ENCODE measurements at regions not wholly inside any gene's neighbourhood (a gene's known extent, or its start where the extent isn't known, plus 50 kb on each side); places are given as distances from the start of the nearest gene placed in this dataset.

DNA sequence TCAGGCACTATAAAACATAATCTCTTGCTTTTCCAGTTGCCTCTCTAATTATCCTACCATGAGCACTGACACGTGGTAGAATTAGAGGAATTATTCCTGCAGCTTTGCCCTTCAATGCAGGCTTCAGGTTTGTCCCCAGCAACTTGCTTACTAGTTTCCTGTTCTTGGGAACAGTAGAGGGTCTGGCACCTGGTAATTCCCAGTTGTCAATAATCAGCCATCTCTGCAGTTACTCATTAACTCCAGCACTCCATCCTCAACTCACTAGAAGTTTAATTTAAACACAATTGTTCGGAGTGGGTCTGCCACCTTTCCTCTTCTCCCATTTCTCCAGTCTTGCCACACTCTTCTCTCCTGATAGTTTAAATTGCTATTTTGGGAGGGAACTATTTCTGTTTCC, 324.3 kb upstream of the KIAA1217 start:
- no peak for DNase-seq (ENCODE audit: low read depth)
- TF ChIP-seq, protein P1, sequence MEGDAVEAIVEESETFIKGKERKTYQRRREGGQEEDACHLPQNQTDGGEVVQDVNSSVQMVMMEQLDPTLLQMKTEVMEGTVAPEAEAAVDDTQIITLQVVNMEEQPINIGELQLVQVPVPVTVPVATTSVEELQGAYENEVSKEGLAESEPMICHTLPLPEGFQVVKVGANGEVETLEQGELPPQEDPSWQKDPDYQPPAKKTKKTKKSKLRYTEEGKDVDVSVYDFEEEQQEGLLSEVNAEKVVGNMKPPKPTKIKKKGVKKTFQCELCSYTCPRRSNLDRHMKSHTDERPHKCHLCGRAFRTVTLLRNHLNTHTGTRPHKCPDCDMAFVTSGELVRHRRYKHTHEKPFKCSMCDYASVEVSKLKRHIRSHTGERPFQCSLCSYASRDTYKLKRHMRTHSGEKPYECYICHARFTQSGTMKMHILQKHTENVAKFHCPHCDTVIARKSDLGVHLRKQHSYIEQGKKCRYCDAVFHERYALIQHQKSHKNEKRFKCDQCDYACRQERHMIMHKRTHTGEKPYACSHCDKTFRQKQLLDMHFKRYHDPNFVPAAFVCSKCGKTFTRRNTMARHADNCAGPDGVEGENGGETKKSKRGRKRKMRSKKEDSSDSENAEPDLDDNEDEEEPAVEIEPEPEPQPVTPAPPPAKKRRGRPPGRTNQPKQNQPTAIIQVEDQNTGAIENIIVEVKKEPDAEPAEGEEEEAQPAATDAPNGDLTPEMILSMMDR (IDR thresholded peaks at IDR 0.05; ENCODE audit: low read depth, low read length, missing control alignments), result no peak
- in situ Hi-C loops (cut with HindIII; ENCODE audit: low sequenced_read_pairs), result no loop called here
- no peak overlapping the region for H3K4me3 ChIP-seq (ENCODE audit: low read depth, low read length)

DNA sequence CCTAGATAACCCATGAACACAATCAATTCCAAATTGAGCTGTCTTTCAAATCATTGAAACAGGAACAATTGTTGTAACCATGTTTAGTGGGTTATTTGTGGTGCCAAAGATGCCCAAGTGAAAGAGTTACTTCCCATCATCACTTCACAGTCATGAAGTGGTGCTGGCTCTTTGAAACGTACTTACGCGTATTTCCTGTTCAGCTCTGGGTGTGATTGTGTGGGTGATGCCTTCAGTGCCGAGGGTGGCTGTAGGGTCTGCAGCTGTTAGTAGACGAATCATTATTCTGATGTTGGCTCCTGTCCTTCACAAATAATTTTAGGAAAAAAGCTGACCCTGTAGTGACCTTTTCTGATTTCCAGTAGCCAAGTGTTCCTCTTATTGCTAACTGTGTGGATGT, 323.1 kb upstream of the KIAA1217 start:
- TF ChIP-seq, protein P1 (IDR thresholded peaks at IDR 0.05; ENCODE audit: low read depth, low read length, missing control alignments), result no peak
- no peak for DNase-seq (ENCODE audit: low read depth)
- in situ Hi-C loops (cut with HindIII; ENCODE audit: low sequenced_read_pairs), result no loop called here
- no peak overlapping the region for H3K4me3 ChIP-seq (ENCODE audit: low read depth, low read length)

DNA sequence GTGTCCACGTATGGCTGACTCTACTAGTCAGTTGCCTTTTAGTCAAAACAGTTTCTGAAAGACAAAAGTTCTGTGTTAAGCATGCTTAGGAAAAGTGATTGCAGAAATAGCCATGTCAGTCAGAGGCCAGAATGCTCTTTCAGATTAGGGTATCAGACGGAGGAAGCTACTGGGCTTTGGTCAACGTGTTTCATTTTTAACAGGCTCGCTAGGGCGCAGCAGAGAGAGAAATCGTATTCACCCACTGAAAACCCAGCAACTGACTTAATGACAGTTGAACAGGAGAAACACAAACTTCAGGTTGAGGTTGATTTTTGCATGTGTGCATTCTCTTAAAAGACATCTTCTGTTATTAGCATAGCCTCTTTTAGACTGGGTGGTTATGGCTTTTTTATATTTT, 322.6 kb upstream of the KIAA1217 start:
- in situ Hi-C loops (cut with HindIII; ENCODE audit: low sequenced_read_pairs), result no loop called here
- no peak for DNase-seq (ENCODE audit: low read depth)
- no peak overlapping the region for H3K4me3 ChIP-seq (ENCODE audit: low read depth, low read length)
- TF ChIP-seq, protein P1 (IDR thresholded peaks at IDR 0.05; ENCODE audit: low read depth, low read length, missing control alignments), result peak; percentile 6

DNA sequence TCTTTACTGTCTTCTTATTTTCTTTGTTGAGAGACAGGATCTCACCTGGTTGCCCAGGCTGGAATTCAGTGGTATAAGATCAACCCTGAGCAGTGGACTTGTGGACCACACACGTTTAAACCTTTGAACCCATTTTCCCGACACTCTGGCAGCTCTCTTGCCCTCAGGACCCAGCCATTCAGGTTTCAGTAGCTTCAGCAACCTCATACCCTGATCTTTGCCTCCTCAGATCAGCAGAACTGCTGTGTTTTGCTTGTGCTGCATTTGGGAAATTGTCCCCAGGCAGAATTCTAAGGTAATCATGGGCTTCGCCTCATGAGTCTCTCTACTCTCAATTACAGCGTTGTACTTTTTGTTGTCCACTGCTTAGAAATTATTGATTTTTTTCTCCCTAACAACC, 317.6 kb upstream of the KIAA1217 start:
- no peak for DNase-seq (ENCODE audit: low read depth)
- H3K4me3 ChIP-seq (ENCODE audit: low read depth, low read length), result no peak overlapping the region
- in situ Hi-C loops (cut with HindIII; ENCODE audit: low sequenced_read_pairs), result no loop called here
- TF ChIP-seq, protein P1 (IDR thresholded peaks at IDR 0.05; ENCODE audit: low read depth, low read length, missing control alignments), result no peak

DNA sequence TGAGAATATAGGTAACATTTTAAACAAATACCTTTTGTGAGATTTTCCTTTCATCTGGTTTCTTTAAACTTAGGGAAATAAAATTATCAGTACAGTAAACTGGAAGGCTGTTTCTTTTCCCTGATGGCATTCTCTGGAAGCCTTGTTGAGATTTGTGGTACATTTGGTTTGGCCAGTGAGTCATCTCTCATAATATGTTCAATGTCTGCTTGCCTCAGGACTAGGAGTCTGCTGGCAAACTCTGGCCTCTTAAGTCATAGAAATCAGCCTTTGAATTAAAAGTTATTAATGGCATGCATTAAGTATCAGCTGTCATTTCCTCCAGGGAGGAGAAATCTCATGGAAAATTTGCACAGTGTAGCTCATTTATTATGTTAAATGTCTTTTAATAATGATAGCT, 316.6 kb upstream of the KIAA1217 start:
- TF ChIP-seq, protein P1 (IDR thresholded peaks at IDR 0.05; ENCODE audit: low read depth, low read length, missing control alignments), result no peak
- peak; percentile 5 for DNase-seq (ENCODE audit: low read depth)
- no peak overlapping the region for H3K4me3 ChIP-seq (ENCODE audit: low read depth, low read length)
- in situ Hi-C loops (cut with HindIII; ENCODE audit: low sequenced_read_pairs), result no loop called here

DNA sequence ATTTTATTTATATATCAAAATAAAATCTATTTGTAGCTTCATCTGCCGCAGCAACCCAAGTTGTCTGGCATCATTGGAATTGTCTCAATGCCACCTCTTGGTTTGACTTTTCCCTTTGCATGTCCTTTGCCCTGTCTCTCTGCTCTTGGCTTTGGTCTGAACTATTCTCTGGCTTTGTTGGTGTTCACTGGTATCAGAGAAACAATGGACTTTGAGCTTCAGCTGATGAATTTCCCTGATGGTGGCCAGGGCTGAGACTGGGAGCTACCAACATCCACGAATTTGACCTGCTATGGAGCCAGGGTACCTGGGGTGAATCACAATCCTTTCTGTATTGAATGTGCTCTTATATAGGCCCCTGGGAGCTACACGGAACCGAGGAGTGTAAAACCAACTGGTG, 311.7 kb upstream of the KIAA1217 start:
- no peak overlapping the region for H3K4me3 ChIP-seq (ENCODE audit: low read depth, low read length)
- no peak for DNase-seq (ENCODE audit: low read depth)
- in situ Hi-C loops (cut with HindIII; ENCODE audit: low sequenced_read_pairs), result no loop called here
- TF ChIP-seq, protein P1 (IDR thresholded peaks at IDR 0.05; ENCODE audit: low read depth, low read length, missing control alignments), result no peak

DNA sequence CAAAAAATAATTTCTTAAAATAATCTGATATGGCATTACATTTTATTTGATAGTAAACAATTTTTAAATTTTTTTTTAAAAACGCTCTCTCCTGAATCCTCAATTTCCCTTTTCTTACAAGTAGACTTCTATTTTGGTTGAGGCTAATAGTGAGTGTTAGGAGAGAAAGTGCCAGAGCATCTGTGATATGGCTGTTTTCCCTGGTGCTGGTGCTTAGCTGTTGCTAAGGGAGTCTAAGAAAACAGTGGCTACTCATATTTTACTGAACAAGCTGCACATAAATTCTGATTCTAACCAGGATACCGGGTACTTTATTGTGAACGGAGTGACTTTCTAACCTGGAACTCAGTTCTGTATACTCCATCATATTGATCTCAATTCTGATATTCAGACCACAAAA, 311.1 kb upstream of the KIAA1217 start:
- no peak for DNase-seq (ENCODE audit: low read depth)
- H3K4me3 ChIP-seq (ENCODE audit: low read depth, low read length), result no peak overlapping the region
- in situ Hi-C loops (cut with HindIII; ENCODE audit: low sequenced_read_pairs), result no loop called here
- TF ChIP-seq, protein P1 (IDR thresholded peaks at IDR 0.05; ENCODE audit: low read depth, low read length, missing control alignments), result no peak
